Right lung (tissue), 2 donors: ENCODE measurements at regions not wholly inside any gene's neighbourhood (a gene's known extent, or its start where the extent isn't known, plus 50 kb on each side); places are given as distances from the start of the nearest gene placed in this dataset.
A peak's percentile ranks its signal among the peaks of the same experiment; 100 is the strongest.

ENCODE experiments used
- DNase-seq, 2 donors: peaks; one replicate each; pipeline ENCODE4 v3.0.0-alpha.2; 2013

- DNase-seq = no peak
These were observed 326.6 kb upstream of the IGFBP3 start for GRCh38 chr7:46247664-46248063.

GRCh38 chr7:46245586-46246111, 324.6 kb upstream of the IGFBP3 start:
- DNase-seq = no peak

- DNase-seq = no peak
These were observed 323.7 kb upstream of the IGFBP3 start for GRCh38 chr7:46244757-46245156.

GRCh38 chr7:46243406-46243805, 322.3 kb upstream of the IGFBP3 start:
- no peak for DNase-seq

GRCh38 chr7:46239846-46240245, 318.8 kb upstream of the IGFBP3 start:
- no peak for DNase-seq

- no peak for DNase-seq
These were observed 316.4 kb upstream of the IGFBP3 start for GRCh38 chr7:46237466-46237865.

GRCh38 chr7:46233585-46234329, 312.7 kb upstream of the IGFBP3 start:
- no peak for DNase-seq

- no peak for DNase-seq
These were observed 309.9 kb upstream of the IGFBP3 start for GRCh38 chr7:46230990-46231305.

GRCh38 chr7:46230298-46230989, 309.4 kb upstream of the IGFBP3 start:
- DNase-seq = no peak

GRCh38 chr7:46229409-46229808, 308.3 kb upstream of the IGFBP3 start:
- DNase-seq = no peak

- DNase-seq = no peak
These were observed 305.8 kb upstream of the IGFBP3 start for GRCh38 chr7:46226860-46227259.

GRCh38 chr7:46224363-46224762, 303.3 kb upstream of the IGFBP3 start:
- DNase-seq = no peak

- no peak for DNase-seq
These were observed 299.1 kb upstream of the IGFBP3 start for GRCh38 chr7:46220066-46220630.

GRCh38 chr7:46218461-46219200, 297.6 kb upstream of the IGFBP3 start:
- DNase-seq = no peak

GRCh38 chr7:46215987-46216567, 295.0 kb upstream of the IGFBP3 start:
- peak; percentile 31 to 48 for DNase-seq

GRCh38 chr7:46214526-46214925, 293.5 kb upstream of the IGFBP3 start:
- no peak for DNase-seq

- DNase-seq = no peak
These were observed 292.1 kb upstream of the IGFBP3 start for GRCh38 chr7:46213154-46213537.

GRCh38 chr7:46212425-46213153, 291.5 kb upstream of the IGFBP3 start:
- no peak for DNase-seq

- DNase-seq = no peak
These were observed 289.4 kb upstream of the IGFBP3 start for GRCh38 chr7:46210467-46210866.

GRCh38 chr7:46209611-46210388, 288.7 kb upstream of the IGFBP3 start:
- DNase-seq = no peak
